GM18517 (cell line): ENCODE measurements at regions not wholly inside any gene's neighbourhood (a gene's known extent, or its start where the extent isn't known, plus 50 kb on each side); places are given as distances from the start of the nearest gene placed in this dataset.

Source experiments
- ATAC-seq: cut with Tn5 transposase; IDR thresholded peaks from one replicate; pipeline ENCODE4 v1.9.1; 2021; ENCODE audit warnings: mild to moderate bottlenecking, moderate library complexity; ENCODE audit not compliant: unreplicated experiment

DNA sequence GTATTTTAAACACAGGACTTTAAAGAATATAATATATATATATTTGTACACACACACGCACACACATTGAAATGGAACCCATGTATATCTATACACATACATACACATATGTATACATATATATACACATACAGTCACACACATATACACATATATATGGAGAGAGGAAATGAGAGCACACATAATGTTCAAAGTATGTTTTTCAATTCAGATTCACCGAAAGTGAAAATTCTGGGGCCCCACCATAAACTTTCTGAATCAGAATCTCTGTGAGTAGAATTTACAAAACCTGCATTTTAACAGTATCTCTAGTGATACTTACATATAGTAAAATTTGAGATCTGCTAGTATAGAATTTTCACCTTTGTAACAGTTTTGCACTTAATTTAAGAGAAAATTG, 60.4 kb upstream of the OBI1 start:
- ATAC-seq = no peak

DNA sequence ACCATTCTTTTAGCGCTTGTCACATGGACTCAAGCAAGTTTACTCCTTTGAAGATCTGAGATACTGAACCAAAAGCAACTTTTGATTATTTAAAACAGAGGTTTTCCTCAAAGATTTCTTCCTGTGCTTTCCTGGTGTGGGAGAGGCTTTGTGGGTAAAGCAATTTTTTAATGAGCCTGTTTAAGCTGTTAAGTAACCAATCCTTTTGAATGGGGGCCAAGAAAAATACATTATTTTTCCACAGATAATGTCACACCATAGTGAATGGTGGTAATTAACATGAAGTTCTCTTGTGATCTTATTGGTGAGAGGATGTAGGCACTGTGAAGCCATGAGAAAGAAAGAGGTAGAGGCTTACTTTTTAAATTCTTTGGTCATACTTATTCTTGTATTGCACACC, 55.8 kb upstream of the OBI1 start:
- no peak for ATAC-seq

DNA sequence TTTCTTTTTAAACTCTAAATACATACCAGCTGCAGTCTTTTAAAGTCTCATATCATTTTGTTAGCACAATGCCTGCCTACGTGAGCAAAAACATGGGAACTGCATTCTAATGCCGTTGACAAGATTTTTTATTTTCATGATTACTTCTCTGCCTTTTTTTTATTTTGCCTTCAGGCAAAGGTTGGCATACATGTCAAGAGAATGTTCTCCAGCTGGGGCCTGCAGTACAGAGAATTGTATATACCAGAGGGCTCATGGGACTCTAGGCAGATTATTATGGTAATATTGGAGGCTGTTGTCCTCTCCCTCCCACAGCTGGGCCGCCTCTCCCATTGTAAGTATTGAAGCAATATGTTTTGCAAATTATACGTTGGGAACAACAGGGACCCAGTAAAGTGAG, 53.9 kb upstream of the OBI1 start:
- ATAC-seq = no peak

DNA sequence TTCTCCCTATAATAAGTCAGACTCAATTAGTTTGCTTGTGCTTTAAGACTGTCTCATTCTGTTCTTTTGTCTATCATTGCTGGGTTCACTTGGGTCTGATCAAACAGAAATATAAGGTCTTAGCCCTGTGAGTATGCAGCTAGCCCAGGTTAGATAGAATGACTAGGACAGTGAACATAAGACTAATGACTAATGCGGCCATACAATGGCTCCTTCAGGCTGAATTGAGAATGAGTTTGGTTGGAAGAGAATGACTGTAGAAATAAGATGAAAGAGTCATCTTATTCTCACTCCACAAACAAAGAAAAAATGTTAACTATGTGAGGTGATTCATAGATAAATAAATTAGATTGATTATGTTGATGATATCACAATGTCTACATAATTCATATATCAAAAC, 50.1 kb upstream of the OBI1 start:
- ATAC-seq = no peak
